Smooth muscle cell (in vitro differentiated cells): ENCODE measurements at regions not wholly inside any gene's neighbourhood (a gene's known extent, or its start where the extent isn't known, plus 50 kb on each side); places are given as distances from the start of the nearest gene placed in this dataset.

ENCODE experiments used
- DNase-seq: peaks from one replicate; lab custom pipeline; 2025; ENCODE audit not compliant: unreplicated experiment; lab: John Stamatoyannopoulos, UW
- H2AFZ ChIP-seq: fragments of 200-600 bp; sonication (generic); 2 replicates; pipeline ENCODE4 v1.6.0; 2016; ENCODE audit warnings: antibody characterized with exemption, low read depth, mild to moderate bottlenecking
- H3F3A ChIP-seq: fragments of 200-600 bp; sonication (generic); 2 replicates; pipeline ENCODE4 v1.6.0; 2017; ENCODE audit warnings: antibody characterized with exemption, low read depth
- H3K27ac ChIP-seq: fragments of 200-600 bp; sonication (generic); 2 replicates; pipeline ENCODE4 v1.5.1; 2016; ENCODE audit warnings: low read depth, mild to moderate bottlenecking
- H3K27me3 ChIP-seq: fragments of 200-600 bp; sonication (generic); 2 replicates; pipeline ENCODE4 v1.6.1; 2016; ENCODE audit warnings: low read depth, mild to moderate bottlenecking
- H3K36me3 ChIP-seq: fragments of 200-600 bp; sonication (generic); 2 replicates; pipeline ENCODE4 v1.5.1; 2016; ENCODE audit warnings: low read depth
- H3K4me1 ChIP-seq: fragments of 200-600 bp; sonication (generic); 2 replicates; pipeline ENCODE4 v1.5.1; 2016; ENCODE audit warnings: low read depth
- H3K4me2 ChIP-seq: fragments of 200-600 bp; sonication (generic); 2 replicates; pipeline ENCODE4 v1.6.0; 2016; ENCODE audit warnings: mild to moderate bottlenecking
- H3K4me3 ChIP-seq: fragments of 200-600 bp; sonication (generic); 2 replicates; pipeline ENCODE4 v1.5.1; 2016; ENCODE audit warnings: mild to moderate bottlenecking
- H3K79me2 ChIP-seq: fragments of 200-600 bp; sonication (generic); 2 replicates; pipeline ENCODE4 v1.6.0; 2016; ENCODE audit warnings: low read depth, mild to moderate bottlenecking
- H3K9ac ChIP-seq: fragments of 200-600 bp; sonication (generic); 2 replicates; pipeline ENCODE4 v1.6.0; 2016; ENCODE audit warnings: low read depth
- H3K9me3 ChIP-seq: fragments of 200-600 bp; sonication (generic); replicated peaks from 2 replicates; pipeline ENCODE4 v1.5.1; 2016; ENCODE audit warnings: low read depth
- H4K20me1 ChIP-seq: fragments of 200-600 bp; sonication (generic); 2 replicates; pipeline ENCODE4 v1.6.0; 2016; ENCODE audit warnings: low read depth
- CTCF ChIP-seq: fragments of 200-600 bp; sonication (generic); IDR thresholded peaks from 2 replicates; pipeline ENCODE4 v1.5.1; 2017; ENCODE audit warnings: borderline replicate concordance, mild to moderate bottlenecking, antibody characterized with exemption; ENCODE audit not compliant: insufficient read depth, poor library complexity, severe bottlenecking
- WGBS: methylation state at CpG from one replicate; pipeline ENCODE4 v1.1.7; 2016; ENCODE audit warnings: low lambda C conversion rate; 5-methylcytosine and 5-hydroxymethylcytosine counted together

GRCh38 chr2:221088506-221088905 lies 483.6 kb downstream of the EPHA4 start:
- Histone ChIP-seq H3K9me3 (no peaks in the 10 kb centered on the region), H3K36me3 (no peaks in the 10 kb centered on the region), H3K9ac (no peak overlapping the region), H3K27ac (no peak overlapping the region), H2AFZ (no peak overlapping the region), H3K79me2 (no peaks in the 10 kb centered on the region), H3K4me1 (no peaks in the 10 kb centered on the region), H3K27me3 (peaks cover 3% of the 10 kb centered on the region), H3K4me2 (no peak overlapping the region), H3F3A (no peaks in the 10 kb centered on the region), H3K4me3 (no peak overlapping the region), H4K20me1 (no peaks in the 10 kb centered on the region)
- DNase-seq, result no peak
- TF ChIP-seq CTCF, result no peak
- WGBS, result 84% methylated on average over 2 of the region's 2 CpGs

- Histone ChIP-seq H3K4me3 (no peak overlapping the region), H3K4me1 (peaks cover 3% of the 10 kb centered on the region), H3K9ac (no peak overlapping the region), H3K79me2 (no peaks in the 10 kb centered on the region), H4K20me1 (no peaks in the 10 kb centered on the region), H3K27me3 (peaks cover 8% of the 10 kb centered on the region), H3K9me3 (no peaks in the 10 kb centered on the region), H3K36me3 (no peaks in the 10 kb centered on the region), H3K4me2 (no peak overlapping the region), H2AFZ (no peak overlapping the region), H3F3A (no peaks in the 10 kb centered on the region), H3K27ac (no peak overlapping the region)
- DNase-seq, result no peak
- no peak for TF ChIP-seq CTCF
- 48% methylated on average over 1 of the region's 1 CpG for WGBS
Measured at GRCh38 chr2:221095356-221095755, 476.7 kb downstream of the EPHA4 start.

GRCh38 chr2:221096706-221097567 lies 475.2 kb downstream of the EPHA4 start:
- DNase-seq, result no peak
- Histone ChIP-seq H3K4me3 (no peak overlapping the region), H3K36me3 (no peaks in the 10 kb centered on the region), H3K4me1 (peaks cover 3% of the 10 kb centered on the region), H3K9me3 (no peaks in the 10 kb centered on the region), H3K79me2 (no peaks in the 10 kb centered on the region), H4K20me1 (no peaks in the 10 kb centered on the region), H2AFZ (no peak overlapping the region), H3F3A (no peaks in the 10 kb centered on the region), H3K4me2 (no peak overlapping the region), H3K27me3 (peaks cover 12% of the 10 kb centered on the region), H3K27ac (no peak overlapping the region), H3K9ac (no peak overlapping the region)
- TF ChIP-seq CTCF, result no peak
- WGBS, result 72% methylated on average over 10 of the region's 10 CpGs

- no peaks in the 10 kb centered on the region for H3K79me2 ChIP-seq
- H2AFZ ChIP-seq, result no peak overlapping the region
- no peaks in the 10 kb centered on the region for H4K20me1 ChIP-seq
- H3K4me1 ChIP-seq, result peaks cover 3% of the 10 kb centered on the region
- H3K27me3 ChIP-seq, result peaks cover 17% of the 10 kb centered on the region
- no peaks in the 10 kb centered on the region for H3K36me3 ChIP-seq
- no peak overlapping the region for H3K4me3 ChIP-seq
- no peak overlapping the region for H3K4me2 ChIP-seq
- H3F3A ChIP-seq, result no peaks in the 10 kb centered on the region
- WGBS, result 25% methylated on average over 1 of the region's 1 CpG
- no peak for DNase-seq
- TF ChIP-seq CTCF, result no peak
- no peak overlapping the region for H3K27ac ChIP-seq
- H3K9ac ChIP-seq, result no peak overlapping the region
- H3K9me3 ChIP-seq, result no peaks in the 10 kb centered on the region
Measured at GRCh38 chr2:221097568-221097915, 474.6 kb downstream of the EPHA4 start.
